Calu3 (cell line): ENCODE measurements at regions not wholly inside any gene's neighbourhood (a gene's known extent, or its start where the extent isn't known, plus 50 kb on each side); places are given as distances from the start of the nearest gene placed in this dataset.
A peak's percentile ranks its signal among the peaks of the same experiment; 100 is the strongest.

Experiments used
- BruUV-seq: library from RNA; stranded (reverse); fragments of 400-500 nt; replicated peaks from 2 replicates; lab custom pipeline; 2021; lab: Mats Ljungman, UMichigan
- CTCF ChIA-PET: fragments of 300-600 bp; sonication (Branson Sonifier 250); formaldehyde crosslinking; loops from one replicate; lab custom pipeline; 2022; ENCODE audit warnings: antibody characterized with exemption; lab: Charles Lee
- DNase-seq: peaks from one replicate; pipeline ENCODE4 v3.0.0; 2022
- H3K27ac Mint-ChIP-seq: one replicate; pipeline ENCODE4 v1.8.0; 2022; ENCODE audit warnings: mixed read lengths; ENCODE audit not compliant: unreplicated experiment
- H3K27me3 Mint-ChIP-seq: one replicate; pipeline ENCODE4 v1.8.0; 2022; ENCODE audit warnings: mixed read lengths; ENCODE audit not compliant: unreplicated experiment
- H3K36me3 Mint-ChIP-seq: one replicate; pipeline ENCODE4 v1.8.0; 2022; ENCODE audit warnings: mild to moderate bottlenecking, moderate library complexity, mixed read lengths; ENCODE audit not compliant: insufficient read depth, unreplicated experiment
- H3K4me1 Mint-ChIP-seq: one replicate; pipeline ENCODE4 v1.8.0; 2022; ENCODE audit warnings: mild to moderate bottlenecking, low read depth, mixed read lengths; ENCODE audit not compliant: unreplicated experiment
- H3K4me3 Mint-ChIP-seq: one replicate; pipeline ENCODE4 v1.8.0; 2022; ENCODE audit warnings: mild to moderate bottlenecking, low read depth, moderate library complexity, mixed read lengths; ENCODE audit not compliant: unreplicated experiment
- H3K9me3 Mint-ChIP-seq: one replicate; pipeline ENCODE4 v1.8.0; 2022; ENCODE audit warnings: low read depth, mixed read lengths; ENCODE audit not compliant: unreplicated experiment
- CTCF ChIP-seq: fragments of 200-600 bp; IDR thresholded peaks from one replicate; pipeline ENCODE4 v1.8.0; 2022; ENCODE audit warnings: antibody characterized with exemption; ENCODE audit not compliant: unreplicated experiment
- intact Hi-C: fragments of 100-400 bp; cut with micrococcal nuclease; formaldehyde crosslinking; loops from one replicate; pipeline ENCODE4 v1.10.0; 2022; ENCODE audit not compliant: unreplicated experiment

GRCh38 chr9:72471096-72471495 is 50.3 kb upstream of the TMC1 start:
- CTCF ChIA-PET: no interaction called here
- H3K36me3 Mint-ChIP-seq: no peaks in the 10 kb centered on the region

GRCh38 chr9:72467766-72468738 is 53.4 kb upstream of the TMC1 start:
- Mint-ChIP-seq H3K4me1 (peaks cover 20% of the 10 kb centered on the region), H3K27me3 (no peaks in the 10 kb centered on the region), H3K36me3 (no peaks in the 10 kb centered on the region), H3K4me3 (no peak overlapping the region), H3K9me3 (no peaks in the 10 kb centered on the region), H3K27ac (no peak overlapping the region)
- TF ChIP-seq CTCF: no peak
- DNase-seq: no peak
- intact Hi-C loops: no loop called here
- CTCF ChIA-PET: no interaction called here
- no TSS peak for BruUV-seq

More at GRCh38 chr9:72471096-72471495, 50.3 kb upstream of the TMC1 start:
- BruUV-seq: no TSS peak
- H3K27ac Mint-ChIP-seq: no peak overlapping the region
- TF ChIP-seq CTCF: no peak
- intact Hi-C loops: loop anchor here (10.0 kb wide), 3 partner anchors 66 to 176 kb away; no protein-coding TSS in a partner anchor
- no peaks in the 10 kb centered on the region for H3K9me3 Mint-ChIP-seq
- H3K27me3 Mint-ChIP-seq: no peaks in the 10 kb centered on the region
- peaks cover 18% of the 10 kb centered on the region for H3K4me1 Mint-ChIP-seq
- no peak overlapping the region for H3K4me3 Mint-ChIP-seq
- no peak for DNase-seq

- no peak for DNase-seq
- no peak overlapping the region for H3K27ac Mint-ChIP-seq
- TF ChIP-seq CTCF: no peak
- intact Hi-C loops: no loop called here
- no TSS peak for BruUV-seq
- no peaks in the 10 kb centered on the region for H3K27me3 Mint-ChIP-seq
- H3K36me3 Mint-ChIP-seq: no peaks in the 10 kb centered on the region
- peaks cover 41% of the 10 kb centered on the region for H3K4me1 Mint-ChIP-seq
- CTCF ChIA-PET: interaction anchor here (0.6 kb wide), 1 partner anchor 358 kb away, joined by 3 read pairs; no protein-coding TSS in a partner anchor
- no peak overlapping the region for H3K4me3 Mint-ChIP-seq
- no peaks in the 10 kb centered on the region for H3K9me3 Mint-ChIP-seq
These were observed 55.8 kb upstream of the TMC1 start for GRCh38 chr9:72465593-72465984.

GRCh38 chr9:72464857-72465592 is 56.4 kb upstream of the TMC1 start:
- DNase-seq: no peak
- intact Hi-C loops: no loop called here
- no peak overlapping the region for H3K4me3 Mint-ChIP-seq
- H3K4me1 Mint-ChIP-seq: peaks cover 43% of the 10 kb centered on the region
- H3K9me3 Mint-ChIP-seq: no peaks in the 10 kb centered on the region
- H3K36me3 Mint-ChIP-seq: no peaks in the 10 kb centered on the region
- TF ChIP-seq CTCF: no peak
- BruUV-seq: no TSS peak
- H3K27me3 Mint-ChIP-seq: no peaks in the 10 kb centered on the region
- peak overlapping the region; percentile 56 for H3K27ac Mint-ChIP-seq
- CTCF ChIA-PET: no interaction called here
